IPS-15b (cell line): ENCODE measurements at regions not wholly inside any gene's neighbourhood (a gene's known extent, or its start where the extent isn't known, plus 50 kb on each side); places are given as distances from the start of the nearest gene placed in this dataset.

Source experiments
- H3K27me3 ChIP-seq: one replicate; pipeline ENCODE4 v1.6.1; 2013; ENCODE audit warnings: low read length; ENCODE audit not compliant: control insufficient read depth, insufficient read depth
- H3K36me3 ChIP-seq: one replicate; pipeline ENCODE4 v1.6.1; 2013; ENCODE audit warnings: low read length; ENCODE audit not compliant: control insufficient read depth, insufficient read depth
- H3K4me1 ChIP-seq: one replicate; pipeline ENCODE4 v1.6.1; 2013; ENCODE audit warnings: mild to moderate bottlenecking, low read length; ENCODE audit not compliant: control insufficient read depth, insufficient read depth
- H3K4me3 ChIP-seq: one replicate; pipeline ENCODE4 v1.5.1; 2013; ENCODE audit warnings: low read depth, low read length
- H3K9ac ChIP-seq: one replicate; pipeline ENCODE4 v1.6.1; 2013; ENCODE audit warnings: low read depth, mild to moderate bottlenecking, low read length
- H3K9me3 ChIP-seq: one replicate; pipeline ENCODE4 v1.6.1; 2013; ENCODE audit warnings: mild to moderate bottlenecking, low read length; ENCODE audit not compliant: control insufficient read depth, insufficient read depth

- H3K36me3 ChIP-seq = no peaks in the 10 kb centered on the region
- peaks cover 4% of the 10 kb centered on the region for H3K4me1 ChIP-seq
- no peak overlapping the region for H3K4me3 ChIP-seq
- no peaks in the 10 kb centered on the region for H3K9me3 ChIP-seq
- H3K27me3 ChIP-seq = no peaks in the 10 kb centered on the region
- no peak overlapping the region for H3K9ac ChIP-seq
These were observed 63.7 kb upstream of the POU3F3 start for GRCh38 chr2:104790100-104790811.

GRCh38 chr2:104790901-104791495, 62.9 kb upstream of the POU3F3 start:
- H3K9me3 ChIP-seq = no peaks in the 10 kb centered on the region
- no peaks in the 10 kb centered on the region for H3K27me3 ChIP-seq
- H3K9ac ChIP-seq = no peak overlapping the region
- no peaks in the 10 kb centered on the region for H3K36me3 ChIP-seq
- no peak overlapping the region for H3K4me3 ChIP-seq
- H3K4me1 ChIP-seq = peaks cover 4% of the 10 kb centered on the region

- Histone ChIP-seq H3K4me3 (no peak overlapping the region), H3K9me3 (no peaks in the 10 kb centered on the region), H3K9ac (no peak overlapping the region), H3K27me3 (no peaks in the 10 kb centered on the region), H3K36me3 (no peaks in the 10 kb centered on the region), H3K4me1 (peaks cover 4% of the 10 kb centered on the region)
These were observed 59.9 kb upstream of the POU3F3 start for GRCh38 chr2:104793966-104794365.

GRCh38 chr2:104794441-104794840, 59.5 kb upstream of the POU3F3 start:
- Histone ChIP-seq H3K9ac (no peak overlapping the region), H3K36me3 (no peaks in the 10 kb centered on the region), H3K4me3 (no peak overlapping the region), H3K27me3 (no peaks in the 10 kb centered on the region), H3K4me1 (peaks cover 4% of the 10 kb centered on the region), H3K9me3 (no peaks in the 10 kb centered on the region)
